SU-DHL-6 (cell line): ENCODE measurements at regions not wholly inside any gene's neighbourhood (a gene's known extent, or its start where the extent isn't known, plus 50 kb on each side); places are given as distances from the start of the nearest gene placed in this dataset.

ENCODE experiments used
- H2AFZ ChIP-seq: fragments of 200-600 bp; sonication (generic); 2 replicates; pipeline ENCODE4 v1.6.1; 2014; ENCODE audit warnings: low read depth, mild to moderate bottlenecking, moderate library complexity, mixed read lengths, antibody characterized with exemption, low read length; ENCODE audit not compliant: severe bottlenecking
- H3F3A ChIP-seq: fragments of 200-600 bp; shearing (Covaris generic); 2 replicates; pipeline ENCODE4 v1.6.0; 2016; ENCODE audit warnings: antibody characterized with exemption, mild to moderate bottlenecking; ENCODE audit not compliant: insufficient read depth
- H3K27ac ChIP-seq: fragments of 200-600 bp; sonication (generic); 2 replicates; pipeline ENCODE4 v1.5.1; 2016; ENCODE audit warnings: low read depth, mild to moderate bottlenecking, low read length, moderate library complexity, mixed read lengths
- H3K27me3 ChIP-seq: fragments of 200-600 bp; sonication (generic), shearing (Covaris generic); 2 replicates; pipeline ENCODE4 v1.6.0; 2014; ENCODE audit warnings: mild to moderate bottlenecking, low read length
- H3K36me3 ChIP-seq: fragments of 200-600 bp; sonication (generic); 2 replicates; pipeline ENCODE4 v1.6.1; 2014; ENCODE audit warnings: mild to moderate bottlenecking, low read length, mixed read lengths
- H3K4me2 ChIP-seq: fragments of 300-600, 200-600 bp; shearing (Covaris generic), sonication (generic); 2 replicates; pipeline ENCODE4 v1.6.0; 2014; ENCODE audit warnings: low read length, low read depth, mild to moderate bottlenecking; ENCODE audit not compliant: poor library complexity, severe bottlenecking
- H3K4me3 ChIP-seq: fragments of 200-600 bp; sonication (generic); 2 replicates; pipeline ENCODE4 v1.5.1; 2014; ENCODE audit warnings: antibody characterized with exemption, low read length, mild to moderate bottlenecking, mixed read lengths; ENCODE audit not compliant: insufficient read depth, poor library complexity, severe bottlenecking
- H3K79me2 ChIP-seq: fragments of 200-600 bp; sonication (generic); 2 replicates; pipeline ENCODE4 v1.6.1; 2014; ENCODE audit warnings: mild to moderate bottlenecking, low read length, moderate library complexity; ENCODE audit not compliant: insufficient read depth
- H3K9ac ChIP-seq: fragments of 200-600 bp; sonication (generic); 2 replicates; pipeline ENCODE4 v1.7.0; 2014; ENCODE audit warnings: mild to moderate bottlenecking, low read length
- H3K9me2 ChIP-seq: fragments of 200-600 bp; sonication (generic); replicated peaks from 2 replicates; pipeline ENCODE4 v1.6.1; 2014; ENCODE audit warnings: low read length; ENCODE audit not compliant: insufficient read depth
- H3K9me3 ChIP-seq: fragments of 200-600 bp; sonication (generic); 2 replicates; pipeline ENCODE4 v1.6.1; 2014; ENCODE audit warnings: low read length, mixed read lengths; ENCODE audit not compliant: insufficient read depth
- H4K20me1 ChIP-seq: fragments of 200-600 bp; sonication (generic); 2 replicates; pipeline ENCODE4 v1.6.1; 2014; ENCODE audit warnings: low read depth, mild to moderate bottlenecking, antibody characterized with exemption, low read length, moderate library complexity, mixed read lengths
- EZH2phosphoT487 ChIP-seq: fragments of 200-600 bp; sonication (generic), shearing (Covaris generic); conservative IDR thresholded peaks from 2 replicates; pipeline ENCODE4 v1.6.1; 2018; ENCODE audit warnings: mild to moderate bottlenecking, antibody characterized with exemption, low read length, moderate library complexity, mixed read lengths
- TF ChIP-seq, protein P1 (sequence below): fragments of 200-600 bp; sonication (generic); IDR thresholded peaks from one replicate; pipeline ENCODE4 v1.5.1; 2017; ENCODE audit warnings: antibody characterized with exemption, mild to moderate bottlenecking, low read length, moderate library complexity; ENCODE audit not compliant: insufficient read depth, poor library complexity, severe bottlenecking

DNA sequence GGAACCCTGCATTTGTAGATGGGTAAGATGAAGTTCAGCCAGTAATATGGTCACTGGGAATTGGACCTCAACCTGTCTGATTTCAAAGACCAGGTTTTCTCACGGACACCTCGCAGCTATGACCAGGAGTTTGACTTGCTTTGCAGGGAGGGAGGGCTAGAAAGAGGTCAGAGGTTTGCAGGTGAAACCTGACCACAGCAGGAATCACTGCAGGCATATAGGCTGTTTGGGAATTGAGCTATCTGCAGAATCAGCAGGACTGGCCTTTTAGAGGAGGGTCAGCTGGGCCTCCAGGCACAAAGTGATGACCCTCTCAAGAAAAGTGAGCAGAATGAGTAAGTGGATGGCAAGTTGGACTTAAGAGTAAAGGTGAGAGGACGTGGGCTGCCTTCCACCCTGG, 166.3 kb downstream of the ADRA2A start:
- Histone ChIP-seq H3K79me2 (no peaks in the 10 kb centered on the region), H3K27me3 (no peaks in the 10 kb centered on the region), H3K4me3 (no peak overlapping the region), H2AFZ (no peak overlapping the region), H3K9me3 (no peaks in the 10 kb centered on the region), H3F3A (no peaks in the 10 kb centered on the region), H3K9me2 (no peaks in the 10 kb centered on the region), H3K9ac (no peak overlapping the region), H3K4me2 (no peak overlapping the region), H3K27ac (no peak overlapping the region), H3K36me3 (no peaks in the 10 kb centered on the region), H4K20me1 (no peaks in the 10 kb centered on the region)
- TF ChIP-seq EZH2phosphoT487: no peak
- TF ChIP-seq, protein P1, sequence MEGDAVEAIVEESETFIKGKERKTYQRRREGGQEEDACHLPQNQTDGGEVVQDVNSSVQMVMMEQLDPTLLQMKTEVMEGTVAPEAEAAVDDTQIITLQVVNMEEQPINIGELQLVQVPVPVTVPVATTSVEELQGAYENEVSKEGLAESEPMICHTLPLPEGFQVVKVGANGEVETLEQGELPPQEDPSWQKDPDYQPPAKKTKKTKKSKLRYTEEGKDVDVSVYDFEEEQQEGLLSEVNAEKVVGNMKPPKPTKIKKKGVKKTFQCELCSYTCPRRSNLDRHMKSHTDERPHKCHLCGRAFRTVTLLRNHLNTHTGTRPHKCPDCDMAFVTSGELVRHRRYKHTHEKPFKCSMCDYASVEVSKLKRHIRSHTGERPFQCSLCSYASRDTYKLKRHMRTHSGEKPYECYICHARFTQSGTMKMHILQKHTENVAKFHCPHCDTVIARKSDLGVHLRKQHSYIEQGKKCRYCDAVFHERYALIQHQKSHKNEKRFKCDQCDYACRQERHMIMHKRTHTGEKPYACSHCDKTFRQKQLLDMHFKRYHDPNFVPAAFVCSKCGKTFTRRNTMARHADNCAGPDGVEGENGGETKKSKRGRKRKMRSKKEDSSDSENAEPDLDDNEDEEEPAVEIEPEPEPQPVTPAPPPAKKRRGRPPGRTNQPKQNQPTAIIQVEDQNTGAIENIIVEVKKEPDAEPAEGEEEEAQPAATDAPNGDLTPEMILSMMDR: no peak

DNA sequence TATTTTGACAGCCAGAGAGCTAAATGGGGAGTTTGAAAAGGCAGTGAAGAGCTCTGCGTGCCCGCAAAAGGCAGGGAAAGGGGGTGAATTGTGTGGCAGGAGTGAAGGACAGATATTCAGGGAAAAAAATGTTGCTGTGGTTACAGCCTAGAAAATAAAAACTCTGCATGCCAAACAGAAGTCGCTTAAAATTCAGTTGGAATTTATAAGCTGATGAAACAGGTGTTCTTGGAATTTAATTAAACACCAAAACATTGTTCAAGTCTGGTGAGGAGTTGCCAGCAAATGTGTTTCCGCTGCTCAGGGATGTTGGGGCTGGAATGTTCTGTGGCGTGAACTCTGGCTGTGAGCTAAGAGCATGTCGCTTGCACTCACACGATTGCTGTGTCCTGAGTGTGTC, 169.3 kb downstream of the ADRA2A start:
- Histone ChIP-seq H3K4me2 (no peak overlapping the region), H3K9ac (no peak overlapping the region), H4K20me1 (no peaks in the 10 kb centered on the region), H3K9me2 (no peaks in the 10 kb centered on the region), H3K36me3 (no peaks in the 10 kb centered on the region), H2AFZ (no peak overlapping the region), H3F3A (no peaks in the 10 kb centered on the region), H3K27ac (no peak overlapping the region), H3K27me3 (no peaks in the 10 kb centered on the region), H3K79me2 (no peaks in the 10 kb centered on the region), H3K4me3 (no peak overlapping the region), H3K9me3 (no peaks in the 10 kb centered on the region)
- TF ChIP-seq EZH2phosphoT487: no peak
- TF ChIP-seq, protein P1: no peak

DNA sequence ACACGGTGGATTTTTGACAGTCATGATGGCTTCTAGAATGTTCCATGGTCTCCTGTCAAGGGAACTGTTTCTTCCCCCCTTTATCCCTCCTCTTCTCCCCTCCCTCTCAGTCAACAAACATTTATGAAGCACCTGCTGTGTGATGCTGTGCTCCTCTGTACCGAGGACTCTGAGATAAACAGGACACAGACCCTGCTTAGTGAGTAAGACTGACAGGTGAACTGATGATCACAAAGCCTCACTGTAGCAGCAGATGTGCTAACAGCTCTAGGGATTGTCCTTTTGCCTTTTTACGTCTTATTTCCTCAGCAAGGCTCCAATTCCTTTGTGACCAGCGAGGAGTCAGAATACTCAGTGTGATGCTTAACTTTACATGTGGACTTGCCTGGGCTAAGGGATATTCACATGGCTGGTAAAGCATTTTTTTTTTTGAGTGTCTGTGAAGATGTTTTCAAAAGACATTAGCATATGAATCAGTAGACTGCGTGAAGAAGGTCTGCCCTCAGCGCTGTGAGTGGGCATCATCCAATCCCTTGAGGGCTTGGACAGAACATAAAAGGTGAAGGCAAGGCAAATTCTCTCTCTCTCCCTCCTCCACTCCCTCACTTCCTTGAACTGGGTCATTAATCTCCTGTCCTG, 170.1 kb downstream of the ADRA2A start:
- Histone ChIP-seq H3F3A (no peaks in the 10 kb centered on the region), H3K9ac (no peak overlapping the region)

More for the DNA sequence above, 170.1 kb downstream of the ADRA2A start:
- no peak overlapping the region for H2AFZ ChIP-seq
- H3K79me2 ChIP-seq: no peaks in the 10 kb centered on the region
- H3K9me3 ChIP-seq: no peaks in the 10 kb centered on the region
- no peaks in the 10 kb centered on the region for H4K20me1 ChIP-seq
- no peak overlapping the region for H3K4me2 ChIP-seq
- TF ChIP-seq EZH2phosphoT487: no peak
- TF ChIP-seq, protein P1: no peak
- no peak overlapping the region for H3K4me3 ChIP-seq
- no peak overlapping the region for H3K27ac ChIP-seq
- no peaks in the 10 kb centered on the region for H3K9me2 ChIP-seq
- no peaks in the 10 kb centered on the region for H3K27me3 ChIP-seq
- no peaks in the 10 kb centered on the region for H3K36me3 ChIP-seq
